ENCODE measurements at regions not wholly inside any gene's neighbourhood (a gene's known extent, or its start where the extent isn't known, plus 50 kb on each side); places are given as distances from the start of the nearest gene placed in this dataset.

- DNase-seq = no peak
Measured at GRCh38 chr10:29962166-29962850, 97.1 kb downstream of the JCAD start.

DNA sequence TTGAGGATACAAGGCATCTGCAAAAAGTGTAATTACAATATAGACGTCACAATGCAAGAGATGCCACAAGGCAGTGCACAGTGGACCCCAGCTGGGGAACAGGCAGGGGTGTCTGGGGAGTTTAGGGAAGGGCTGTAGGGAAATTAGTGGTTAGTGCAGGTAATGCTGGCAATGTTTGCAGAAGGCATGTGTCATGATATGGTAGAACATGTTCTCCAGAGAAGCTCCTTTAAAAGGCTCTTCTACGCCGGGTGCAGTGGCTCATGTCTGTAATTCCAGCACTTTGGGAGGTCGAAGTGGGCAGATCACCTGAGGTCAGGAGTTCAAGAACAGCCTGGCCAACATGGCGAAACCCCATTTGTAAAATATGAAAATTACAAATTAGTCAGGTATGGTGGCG lies 98.0 kb downstream of the JCAD start:
- no peak for DNase-seq

GRCh38 chr10:29960261-29960660 lies 99.1 kb downstream of the JCAD start:
- DNase-seq = no peak

GRCh38 chr10:29959586-29959985 lies 99.8 kb downstream of the JCAD start:
- DNase-seq = no peak

DNA sequence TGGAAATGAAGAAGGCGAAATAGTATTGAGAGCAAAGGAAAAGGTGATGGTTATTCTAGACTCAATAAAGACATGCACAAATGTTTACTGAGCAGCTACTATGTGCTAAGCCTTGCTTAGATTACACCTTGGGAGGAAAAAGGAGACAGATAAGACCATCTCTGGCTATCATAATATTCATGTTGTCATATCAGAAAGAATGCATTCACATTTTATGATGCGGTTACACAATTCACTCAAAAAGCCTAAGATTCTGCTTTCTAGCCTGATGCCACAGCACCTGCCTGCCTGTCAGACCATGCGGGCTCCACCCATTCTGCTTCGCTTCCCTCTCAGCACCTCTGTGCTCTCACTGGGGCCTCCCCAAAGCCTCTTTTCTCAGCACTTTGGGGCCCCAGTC lies 100.9 kb downstream of the JCAD start:
- no peak for DNase-seq

DNA sequence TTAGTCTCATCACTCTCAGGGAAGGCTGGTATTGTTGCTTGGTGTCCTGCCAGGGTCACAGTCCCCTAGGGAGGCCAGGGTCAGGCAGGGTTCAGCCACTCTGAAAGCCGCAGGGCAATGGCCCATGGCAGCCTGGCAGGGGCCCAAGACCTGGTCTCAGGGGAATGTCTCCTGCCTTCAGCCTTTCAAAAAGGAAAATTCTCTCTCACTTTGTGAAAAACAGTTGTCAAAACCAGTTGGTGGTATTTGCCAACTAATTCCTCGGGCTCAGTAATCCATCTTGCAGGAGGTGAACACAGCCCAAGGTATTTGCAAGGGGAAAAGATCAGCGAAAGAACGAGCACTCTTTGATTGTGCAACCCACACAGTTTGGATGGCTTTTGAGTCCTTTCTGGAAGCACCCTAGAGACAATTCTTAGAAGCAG lies 101.5 kb downstream of the JCAD start:
- DNase-seq = peak; percentile 9

DNA sequence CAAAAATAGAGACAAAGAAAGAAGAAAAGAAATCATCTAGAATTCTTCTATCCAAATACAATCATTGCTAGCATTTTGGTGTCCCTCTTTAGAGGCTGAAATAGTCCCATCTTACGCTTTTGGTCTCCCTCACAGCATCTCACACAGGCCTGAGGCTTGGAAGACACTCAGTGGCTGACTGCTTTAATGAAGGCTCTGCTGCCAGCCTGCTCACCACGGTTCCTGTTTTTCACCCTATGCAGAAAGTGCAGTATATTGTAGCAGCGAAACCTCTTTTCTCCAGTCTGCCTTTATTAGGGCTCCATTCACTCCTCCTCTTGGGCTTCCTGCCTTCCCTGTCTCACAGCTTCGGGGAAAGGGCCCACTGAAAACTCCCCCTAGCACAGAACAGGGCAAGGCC lies 102.2 kb downstream of the JCAD start:
- no peak for DNase-seq

- no peak for DNase-seq
Measured at GRCh38 chr10:29956335-29956924, 103.0 kb downstream of the JCAD start.

DNA sequence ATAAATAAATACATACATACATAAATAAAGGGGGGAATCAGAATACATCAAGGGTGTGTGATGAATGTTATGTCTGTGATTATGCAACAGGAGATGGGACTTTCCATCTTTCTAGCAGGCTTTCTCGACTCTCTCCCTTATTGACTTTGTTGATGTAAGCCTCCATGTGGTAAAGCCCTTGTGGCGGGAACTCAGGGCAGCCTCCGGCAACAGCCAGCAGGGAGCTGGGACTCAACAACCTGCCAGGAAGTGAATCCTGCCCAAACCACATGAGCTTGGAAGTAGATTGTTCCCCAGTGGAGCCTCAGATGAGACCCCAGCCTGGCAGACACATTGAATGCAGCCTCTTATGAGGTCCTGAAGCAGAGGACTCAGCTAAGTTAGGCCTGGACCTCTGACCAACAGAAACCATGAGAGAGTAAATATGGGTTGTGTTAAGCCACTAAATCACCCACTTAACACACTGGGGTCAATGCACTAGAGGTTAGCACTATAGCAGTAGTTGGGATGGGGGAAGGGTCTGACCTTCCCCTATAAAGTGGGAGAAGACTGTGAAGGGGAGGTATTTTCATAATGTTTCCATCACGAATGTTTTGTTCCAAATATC lies 104.0 kb downstream of the JCAD start:
- DNase-seq = no peak

- DNase-seq = no peak
Measured at GRCh38 chr10:29951441-29951931, 107.9 kb downstream of the JCAD start.

- no peak for DNase-seq
Measured at GRCh38 chr10:29950391-29950790, 109.0 kb downstream of the JCAD start.

- DNase-seq = no peak
Measured at GRCh38 chr10:29949411-29950011, 109.9 kb downstream of the JCAD start.

DNA sequence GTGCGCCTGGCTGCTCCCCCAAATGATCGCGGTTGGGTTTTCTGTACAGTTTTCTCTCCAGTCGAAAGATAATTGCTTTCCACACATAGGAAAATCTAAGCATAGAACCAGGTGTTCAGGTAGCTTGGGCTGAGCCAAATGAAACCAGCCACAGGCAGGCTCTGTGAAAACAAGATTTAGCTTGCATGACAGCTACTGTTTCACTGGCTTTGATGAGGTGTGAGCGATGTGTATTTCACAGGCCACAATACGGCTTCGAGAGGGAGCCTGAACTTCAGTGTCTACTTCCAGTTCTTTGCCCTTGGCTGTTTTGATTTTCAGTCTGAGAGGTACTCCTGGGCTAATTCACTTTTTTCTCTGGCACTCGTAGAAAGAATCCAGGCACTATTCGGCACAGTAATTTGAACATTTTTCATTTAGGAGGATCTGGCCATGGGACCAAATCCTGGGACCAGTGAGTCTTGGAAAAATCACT lies 110.5 kb downstream of the JCAD start:
- no peak for DNase-seq

DNA sequence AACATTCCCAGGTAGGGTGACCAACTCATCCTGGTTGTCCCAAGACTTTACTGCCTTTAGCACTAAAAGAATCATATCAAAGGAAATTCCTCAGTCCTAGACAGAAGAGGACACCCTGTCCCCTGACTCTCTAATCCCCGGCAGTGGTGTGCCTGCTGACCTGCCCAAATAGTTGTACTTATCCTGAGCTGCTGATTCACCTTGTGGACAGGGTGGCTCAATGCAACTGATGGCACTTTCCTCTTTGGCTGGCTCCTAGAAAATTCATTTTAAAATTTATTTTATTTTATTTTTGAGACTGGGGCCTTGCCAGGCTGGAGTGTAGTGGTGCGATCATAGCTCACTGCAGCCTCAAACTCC lies 111.7 kb downstream of the JCAD start:
- DNase-seq = no peak

DNA sequence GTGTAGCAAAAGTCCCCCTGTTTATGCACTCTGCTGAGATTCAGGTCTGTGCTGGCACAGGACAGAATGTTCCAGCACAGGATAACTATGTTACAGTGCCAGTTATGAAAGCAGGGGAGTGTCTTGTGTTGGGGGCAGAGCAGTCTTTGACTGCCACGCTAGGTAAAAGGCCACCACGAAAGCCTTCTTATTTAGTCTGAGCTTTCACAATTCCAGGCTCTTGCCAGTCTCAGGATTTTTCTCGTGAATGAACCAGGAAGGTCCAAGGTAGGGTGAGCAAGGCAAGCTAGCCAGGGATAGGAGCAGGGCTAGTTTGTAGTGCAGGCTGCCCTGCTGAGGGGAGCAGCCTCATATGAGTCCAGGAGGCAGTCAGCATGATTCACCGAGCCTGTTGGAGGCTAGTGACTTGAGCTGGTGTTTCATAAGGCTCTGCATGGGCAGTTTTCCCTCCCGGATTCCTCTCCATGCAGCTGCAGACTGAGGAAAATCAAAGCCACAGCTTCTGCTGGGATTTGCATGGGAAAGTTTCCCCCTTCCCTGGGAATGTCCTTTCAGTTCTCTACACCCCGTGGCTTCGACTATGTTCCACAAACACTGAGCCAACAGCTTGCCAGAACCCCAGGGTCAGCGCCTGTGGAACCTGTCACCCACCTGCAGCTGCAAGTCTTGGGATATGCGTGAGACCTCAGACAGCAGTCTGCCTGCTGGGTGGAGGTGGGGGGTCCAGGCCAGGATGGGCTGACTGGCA lies 112.3 kb downstream of the JCAD start:
- DNase-seq = no peak

GRCh38 chr10:29946614-29946952 lies 112.8 kb downstream of the JCAD start:
- DNase-seq = no peak

DNA sequence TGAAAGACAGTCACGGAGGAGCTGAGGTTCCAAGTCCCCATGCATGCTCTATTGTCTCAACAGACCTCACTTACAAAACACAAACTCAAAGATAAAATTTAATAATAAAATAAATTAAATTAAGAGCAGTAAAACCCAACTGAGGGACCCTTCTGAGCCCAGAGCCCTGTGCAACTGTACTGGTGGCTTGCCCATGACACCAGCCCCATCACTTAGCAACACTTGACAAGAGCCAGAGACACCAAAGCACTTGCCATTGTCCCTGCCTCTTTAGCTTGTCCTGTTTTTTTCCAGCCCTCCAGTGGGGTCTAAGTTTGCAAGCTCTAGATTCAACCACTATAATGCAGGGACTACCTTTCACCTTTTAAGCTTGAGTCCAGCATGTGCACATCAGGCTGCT lies 117.9 kb downstream of the JCAD start:
- no peak for DNase-seq

DNA sequence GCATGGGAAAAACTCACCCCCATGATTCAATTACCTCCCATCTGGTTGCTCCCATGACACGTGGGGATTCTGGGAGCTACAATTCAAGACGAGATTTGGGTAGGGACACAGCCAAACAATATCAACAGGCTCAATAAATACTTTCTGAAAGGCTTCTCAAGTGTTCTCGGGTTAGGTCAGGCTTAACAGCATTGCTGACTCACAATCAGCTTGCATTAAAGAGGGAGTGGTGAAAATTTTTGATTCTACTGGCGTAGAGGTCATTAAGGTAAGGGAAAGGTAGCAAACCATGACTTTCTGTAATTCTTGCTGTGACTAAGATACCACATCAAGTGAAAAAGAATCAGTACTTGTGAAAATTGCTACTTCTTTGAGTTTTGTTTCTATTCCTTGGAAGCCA lies 126.4 kb downstream of the JCAD start:
- no peak for DNase-seq

- DNase-seq = no peak
Measured at GRCh38 chr10:29931833-29932232, 127.6 kb downstream of the JCAD start.

DNA sequence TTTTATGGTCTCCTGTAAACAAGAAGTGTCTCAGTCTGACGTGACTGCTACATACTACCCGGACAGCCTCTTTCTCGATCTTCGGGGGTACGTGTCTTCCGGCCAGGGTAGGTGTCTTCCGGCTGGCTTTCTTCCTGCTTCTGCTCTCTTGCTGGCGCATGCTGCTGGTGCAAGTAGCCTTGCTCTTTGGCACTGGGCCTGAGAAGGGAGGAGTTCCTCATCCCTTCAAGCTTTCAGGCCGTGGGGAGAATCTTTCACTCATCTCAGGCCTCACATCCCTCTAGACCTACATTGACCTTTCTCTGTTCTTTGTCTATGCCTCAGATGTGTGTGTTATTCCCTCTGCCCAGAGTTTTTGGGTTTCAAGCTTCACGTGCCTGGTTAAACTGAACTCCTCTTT lies 130.4 kb downstream of the JCAD start:
- no peak for DNase-seq

GRCh38 chr10:29926693-29927048 lies 132.7 kb downstream of the JCAD start:
- no peak for DNase-seq

DNA sequence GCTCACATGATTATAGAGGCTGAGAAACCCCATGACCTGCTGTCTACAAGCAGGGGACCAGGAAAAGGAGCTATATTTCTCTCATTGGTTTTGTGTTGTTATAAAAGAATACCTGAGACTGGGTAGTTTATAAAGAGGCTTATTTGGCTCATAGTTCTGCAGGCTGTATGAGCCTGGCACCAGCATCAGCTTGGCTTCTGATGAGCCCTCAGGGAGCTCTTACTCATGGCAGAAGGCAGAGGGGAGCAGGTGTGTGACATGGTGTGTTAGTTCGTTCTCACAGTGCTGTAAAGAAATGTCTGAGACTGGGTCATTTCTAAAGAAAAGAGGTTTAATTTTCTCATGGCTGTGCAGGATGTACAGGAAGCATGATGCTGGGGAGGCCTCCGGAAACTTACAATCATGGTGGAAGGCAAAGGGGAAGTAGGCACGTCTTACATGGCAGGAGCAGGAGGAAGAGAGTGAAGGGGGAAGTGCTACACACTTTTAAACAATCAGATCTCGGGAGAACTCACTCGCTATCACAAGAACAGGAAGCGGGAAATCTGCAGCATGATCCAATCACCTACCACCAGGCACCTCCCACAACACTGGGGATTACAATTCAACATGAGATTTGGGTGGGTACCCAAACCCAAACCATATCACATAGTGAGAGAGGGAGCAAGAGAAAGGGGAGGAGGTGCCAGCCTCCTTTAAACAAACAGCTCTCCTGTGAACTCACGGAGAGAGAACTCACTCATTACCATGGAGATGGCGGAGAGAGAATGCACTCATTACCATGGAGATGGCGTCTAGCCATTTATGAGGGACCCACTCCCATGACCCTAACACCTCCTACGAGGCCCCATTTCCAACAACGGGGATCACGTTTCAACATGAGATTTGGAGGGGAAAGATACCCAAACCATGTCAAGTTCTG lies 133.4 kb downstream of the JCAD start:
- DNase-seq = no peak

All from DMS79 treated with DMSO at 0.1 percent for 48 hours (cell line).